Transverse colon (tissue), 4 donors: ENCODE measurements at regions not wholly inside any gene's neighbourhood (a gene's known extent, or its start where the extent isn't known, plus 50 kb on each side); places are given as distances from the start of the nearest gene placed in this dataset.

Experiments
- DNase-seq: peaks from one replicate; pipeline ENCODE4 v3.0.0-alpha.2; 2019
- H3K27ac ChIP-seq, 4 donors: fragments of 200-600 bp; sonication (generic); 2 replicates each; pipeline ENCODE4 v1.5.1; 2016 to 2018; ENCODE audit warnings: inconsistent platforms in 4 of 4
- H3K27me3 ChIP-seq: fragments of 200-600 bp; sonication (generic); 2 replicates; pipeline ENCODE4 v1.5.1; 2017; ENCODE audit warnings: inconsistent platforms
- H3K36me3 ChIP-seq, 4 donors: fragments of 200-600 bp; sonication (generic); 2 replicates each; pipeline ENCODE4 v1.5.1; 2017 to 2019; ENCODE audit warnings: inconsistent platforms in 4 of 4
- H3K4me1 ChIP-seq, 4 donors: fragments of 200-600 bp; sonication (generic); 2 replicates each; pipeline ENCODE4 v1.5.1; 2017 to 2020; ENCODE audit warnings: inconsistent platforms in 4 of 4
- H3K4me3 ChIP-seq, 4 donors: fragments of 200-600 bp; sonication (generic); 1 replicate in 1 of 4; 2 replicates in 3 of 4; pipeline versions ENCODE4 v1.5.1 to v1.6.1; 2017 to 2019; ENCODE audit warnings: inconsistent platforms in 4 of 4
- H3K9me3 ChIP-seq, 2 donors: fragments of 200-600 bp; sonication (generic); 2 replicates each; pipeline ENCODE4 v1.5.1; 2017 to 2019; ENCODE audit warnings: inconsistent platforms in 2 of 2
- EP300 ChIP-seq: sonication (generic); formaldehyde crosslinking; IDR thresholded peaks from one replicate; pipeline ENCODE4 v1.6.1; 2017; ENCODE audit warnings: antibody characterized with exemption, low read depth
- POLR2A ChIP-seq: fragments of 450-650 bp; IDR thresholded peaks from one replicate; pipeline ENCODE4 v1.6.1; 2016; ENCODE audit warnings: antibody characterized with exemption, mild to moderate bottlenecking, moderate library complexity
- POLR2AphosphoS5 ChIP-seq, 3 donors: sonication (generic); formaldehyde crosslinking; IDR thresholded peaks; one replicate each; pipeline ENCODE4 v1.6.1; 2016; ENCODE audit warnings: antibody characterized with exemption in 3 of 3
- WGBS, 2 donors: methylation state at CpG; one replicate each; pipeline ENCODE4 v1.1.5; 2018; ENCODE audit warnings: low coverage in 1 of 2; 5-methylcytosine and 5-hydroxymethylcytosine counted together
- in situ Hi-C, 4 donors: fragments of 200-750 bp; cut with MboI; loops; one replicate each; pipeline versions ENCODE4 v1.15.0 to v1.15.1; 2017; ENCODE audit warnings: low sequenced_read_pairs in 3 of 4, low pct_ligation_motif_present in 1 of 4, low pct_unique_long_range_greater_than_20kb in 1 of 4
- intact Hi-C: fragments of 100-400 bp; cut with DNase I; formaldehyde crosslinking; loops from one replicate; pipeline ENCODE4 v1.15.1; 2023; ENCODE audit warnings: low total_unique reads
- TF ChIP-seq, protein P1 (sequence below), 5 experiments: fragments of 200-600 bp in 3 of 5; fragments of 450-650 bp in 2 of 5; sonication (generic) in 3 of 5; IDR thresholded peaks; 1 replicate in 2 of 5; 2 replicates in 3 of 5; pipeline ENCODE4 v1.5.1; 2016 to 2017; ENCODE audit warnings: antibody characterized with exemption in 5 of 5, inconsistent platforms in 3 of 5, mild to moderate bottlenecking in 2 of 5, moderate library complexity in 1 of 5

DNA sequence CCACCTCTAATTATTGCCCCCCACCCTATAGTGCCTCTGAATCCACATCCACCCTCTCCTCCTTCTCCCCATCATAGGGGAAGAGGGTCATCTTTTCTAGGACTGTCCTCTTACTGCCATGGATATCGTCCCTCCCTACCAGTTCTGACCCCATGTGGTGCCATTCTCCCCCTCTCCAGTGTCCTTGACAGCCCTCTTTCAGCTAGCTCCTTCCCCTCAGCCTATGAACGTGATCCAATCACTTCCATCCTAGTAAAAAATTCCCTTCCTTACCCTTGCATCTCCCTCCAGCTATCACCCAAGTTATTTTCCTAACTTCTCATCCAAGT lies 172.7 kb downstream of the RRAGC start:
- in situ Hi-C loops = no loop called here
- TF ChIP-seq, protein P1, sequence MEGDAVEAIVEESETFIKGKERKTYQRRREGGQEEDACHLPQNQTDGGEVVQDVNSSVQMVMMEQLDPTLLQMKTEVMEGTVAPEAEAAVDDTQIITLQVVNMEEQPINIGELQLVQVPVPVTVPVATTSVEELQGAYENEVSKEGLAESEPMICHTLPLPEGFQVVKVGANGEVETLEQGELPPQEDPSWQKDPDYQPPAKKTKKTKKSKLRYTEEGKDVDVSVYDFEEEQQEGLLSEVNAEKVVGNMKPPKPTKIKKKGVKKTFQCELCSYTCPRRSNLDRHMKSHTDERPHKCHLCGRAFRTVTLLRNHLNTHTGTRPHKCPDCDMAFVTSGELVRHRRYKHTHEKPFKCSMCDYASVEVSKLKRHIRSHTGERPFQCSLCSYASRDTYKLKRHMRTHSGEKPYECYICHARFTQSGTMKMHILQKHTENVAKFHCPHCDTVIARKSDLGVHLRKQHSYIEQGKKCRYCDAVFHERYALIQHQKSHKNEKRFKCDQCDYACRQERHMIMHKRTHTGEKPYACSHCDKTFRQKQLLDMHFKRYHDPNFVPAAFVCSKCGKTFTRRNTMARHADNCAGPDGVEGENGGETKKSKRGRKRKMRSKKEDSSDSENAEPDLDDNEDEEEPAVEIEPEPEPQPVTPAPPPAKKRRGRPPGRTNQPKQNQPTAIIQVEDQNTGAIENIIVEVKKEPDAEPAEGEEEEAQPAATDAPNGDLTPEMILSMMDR (IDR thresholded peaks at IDR 0.05) = no peak
- no peak for TF ChIP-seq POLR2A
- TF ChIP-seq POLR2AphosphoS5 (IDR thresholded peaks at IDR 0.05) = no peak
- no peak for TF ChIP-seq EP300
- Histone ChIP-seq H3K4me1 (no peaks in the 10 kb centered on the region), H3K27ac (no peak overlapping the region), H3K9me3 (no peaks in the 10 kb centered on the region), H3K36me3 (no peaks in the 10 kb centered on the region), H3K27me3 (peaks cover 35% of the 10 kb centered on the region), H3K4me3 (no peak overlapping the region)
- intact Hi-C loops = loop anchor here (5.0 kb wide), 1 partner anchor 245 kb away; no protein-coding TSS in a partner anchor
- 21 to 27% methylated on average over 2 of the region's 2 CpGs for WGBS, 2 donors
- no peak for DNase-seq

DNA sequence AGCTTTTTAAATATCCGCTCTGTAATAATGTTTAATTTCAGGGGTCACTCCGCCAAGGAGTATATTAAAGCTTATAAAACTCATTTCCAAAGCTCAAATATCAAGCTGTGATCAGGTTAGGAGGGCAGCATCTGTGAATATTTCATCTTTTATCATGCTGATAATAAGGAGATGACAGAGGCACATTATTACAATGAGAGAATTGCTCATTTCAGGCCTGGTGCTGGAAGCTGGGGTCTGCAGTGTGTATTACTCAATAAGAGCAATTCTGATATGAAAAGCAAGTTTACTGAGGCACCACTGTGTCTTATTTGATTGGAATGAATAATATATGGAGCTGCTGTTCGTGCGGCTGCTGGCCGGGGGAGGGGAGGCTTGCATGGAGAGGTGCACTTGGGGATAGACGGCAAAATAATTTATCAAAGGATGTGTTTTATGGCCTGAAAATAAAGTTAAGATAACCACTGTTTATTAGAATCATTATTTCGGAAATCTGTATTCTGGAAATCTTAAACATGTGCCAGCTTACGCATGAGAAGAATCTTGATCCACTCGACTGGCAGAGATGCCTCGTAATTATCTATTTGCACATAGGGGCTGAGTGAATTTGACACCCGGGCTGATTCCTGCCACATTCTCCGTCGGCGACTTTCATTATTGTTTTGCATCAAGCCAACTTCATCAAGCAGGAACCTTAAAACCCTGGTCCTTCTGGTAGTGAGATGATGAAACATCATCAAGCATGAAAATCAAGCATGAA lies 173.2 kb downstream of the RRAGC start:
- Histone ChIP-seq H3K4me3 (no peak overlapping the region), H3K27me3 (peaks cover 35% of the 10 kb centered on the region), H3K9me3 (no peaks in the 10 kb centered on the region), H3K36me3 (no peaks in the 10 kb centered on the region), H3K27ac (no peak overlapping the region), H3K4me1 (no peaks in the 10 kb centered on the region)
- intact Hi-C loops = loop anchor here (5.0 kb wide), 1 partner anchor 246 kb away; no protein-coding TSS in a partner anchor
- no peak for TF ChIP-seq POLR2AphosphoS5 (IDR thresholded peaks at IDR 0.05)
- TF ChIP-seq, protein P1 (IDR thresholded peaks at IDR 0.05) = no peak
- no peak for TF ChIP-seq POLR2A
- no peak for TF ChIP-seq EP300
- 79 to 80% methylated on average over 5 to 14 of the region's 14 CpGs for WGBS, 2 donors
- DNase-seq = no peak
- in situ Hi-C loops = no loop called here

DNA sequence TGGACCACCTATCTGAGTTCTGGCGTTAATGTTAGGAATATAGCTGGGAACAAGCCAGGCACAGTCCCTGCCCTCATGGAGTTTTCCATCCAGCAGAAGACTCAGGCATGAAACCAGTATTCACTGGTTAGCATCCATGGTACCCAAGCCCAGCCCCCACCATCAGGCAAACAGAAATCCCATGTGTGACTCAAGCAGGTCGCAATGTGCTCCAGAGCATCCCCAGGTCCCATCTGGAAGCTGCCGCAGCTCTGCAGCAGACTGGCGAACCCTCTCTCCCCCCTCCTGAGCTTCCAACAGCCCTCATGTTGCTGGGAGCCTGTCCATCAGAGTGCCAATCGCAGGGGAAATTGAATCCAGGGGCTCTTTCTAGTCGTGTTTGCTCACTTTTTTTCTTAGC lies 174.2 kb downstream of the RRAGC start:
- Histone ChIP-seq H3K27me3 (peaks cover 33% of the 10 kb centered on the region), H3K27ac (no peak overlapping the region), H3K4me3 (no peak overlapping the region), H3K4me1 (no peaks in the 10 kb centered on the region), H3K9me3 (no peaks in the 10 kb centered on the region), H3K36me3 (no peaks in the 10 kb centered on the region)
- in situ Hi-C loops = no loop called here
- DNase-seq = no peak
- 33 to 63% methylated on average over 1 to 6 of the region's 6 CpGs for WGBS, 2 donors
- intact Hi-C loops = loop anchor here (5.0 kb wide), 1 partner anchor 247 kb away; no protein-coding TSS in a partner anchor
- TF ChIP-seq POLR2A = no peak
- no peak for TF ChIP-seq EP300
- TF ChIP-seq, protein P1 (IDR thresholded peaks at IDR 0.05) = no peak
- no peak for TF ChIP-seq POLR2AphosphoS5 (IDR thresholded peaks at IDR 0.05)

DNA sequence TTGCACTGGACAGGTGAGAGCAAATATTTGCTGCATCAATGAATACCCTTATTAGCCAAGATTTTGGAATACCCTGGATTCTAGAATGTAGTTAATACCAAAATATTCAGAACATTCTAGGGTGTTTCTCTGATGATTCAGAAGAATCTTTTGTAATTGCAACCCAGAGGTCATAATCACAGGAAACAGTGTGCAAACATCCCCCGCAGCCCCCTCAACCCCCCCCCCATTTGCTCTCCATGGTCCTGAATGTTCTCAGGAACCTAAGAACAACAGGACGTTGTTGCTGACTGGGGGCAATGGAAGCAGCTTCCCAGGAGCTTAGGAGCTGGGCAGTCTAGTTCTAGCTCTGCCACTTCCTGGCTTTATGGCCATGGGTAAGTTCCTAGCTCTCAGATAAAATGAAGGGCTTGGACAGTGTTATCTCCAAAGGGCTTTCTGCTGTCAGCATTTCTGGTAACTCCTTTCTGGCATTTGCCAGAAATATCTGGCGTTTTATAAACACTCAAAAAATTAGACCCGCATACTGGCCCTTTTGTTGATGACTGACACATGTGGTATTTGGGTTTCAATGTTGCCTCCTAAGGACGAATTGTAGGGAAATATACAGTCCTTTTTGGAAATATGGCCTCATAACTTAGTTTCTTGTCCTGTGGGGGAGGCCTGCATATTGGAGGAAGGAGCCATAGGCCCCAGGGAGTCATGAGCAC lies 178.6 kb downstream of the RRAGC start:
- Histone ChIP-seq H3K4me1 (no peaks in the 10 kb centered on the region), H3K27me3 (peaks cover 15% of the 10 kb centered on the region), H3K9me3 (no peaks in the 10 kb centered on the region), H3K27ac (no peak overlapping the region), H3K36me3 (no peaks in the 10 kb centered on the region), H3K4me3 (no peak overlapping the region)
- intact Hi-C loops = no loop called here
- TF ChIP-seq EP300 (no peak), POLR2A (no peak), POLR2AphosphoS5 (IDR thresholded peaks at IDR 0.05) (no peak)
- TF ChIP-seq, protein P1 (IDR thresholded peaks at IDR 0.05) = no peak
- 33% methylated on average over 5 of the region's 5 CpGs; no CpG with 5 or more reads in 1 of the 2 donors for WGBS, 2 donors
- in situ Hi-C loops = no loop called here
- no peak for DNase-seq
